CD4-positive, alpha-beta T cell treated with Interleukin-17A for 1 hour (primary cell): ENCODE measurements at regions not wholly inside any gene's neighbourhood (a gene's known extent, or its start where the extent isn't known, plus 50 kb on each side); places are given as distances from the start of the nearest gene placed in this dataset.
"Not testable (repeated sequence)": the region's sequence is repeated elsewhere in the genome, so short reads cannot be mapped to it uniquely, and the experiment has no call there.

Experiments
- DNase-seq: peaks from one replicate; pipeline ENCODE4 v3.0.0-alpha.2; 2020

- DNase-seq, result no peak
Observed at GRCh38 chr11:45378516-45378915, 92.4 kb upstream of the SYT13 start.

- DNase-seq, result peak; percentile 66
Observed at GRCh38 chr11:45374653-45375059, 88.5 kb upstream of the SYT13 start.

GRCh38 chr11:45374130-45374529 is 88.0 kb upstream of the SYT13 start:
- DNase-seq, result no peak

GRCh38 chr11:45373506-45374035 is 87.4 kb upstream of the SYT13 start:
- no peak for DNase-seq

GRCh38 chr11:45372414-45372813 is 86.3 kb upstream of the SYT13 start:
- DNase-seq, result not testable (repeated sequence)

GRCh38 chr11:45371251-45372115 is 85.3 kb upstream of the SYT13 start:
- peak; percentile 70 for DNase-seq

GRCh38 chr11:45369313-45369712 is 83.2 kb upstream of the SYT13 start:
- DNase-seq, result no peak

- no peak for DNase-seq
Observed at GRCh38 chr11:45368697-45369096, 82.6 kb upstream of the SYT13 start.

GRCh38 chr11:45366619-45367190 is 80.6 kb upstream of the SYT13 start:
- DNase-seq, result no peak

- DNase-seq, result no peak
Observed at GRCh38 chr11:45365961-45366618, 79.9 kb upstream of the SYT13 start.

- no peak for DNase-seq
Observed at GRCh38 chr11:45362636-45363035, 76.5 kb upstream of the SYT13 start.

- no peak for DNase-seq
Observed at GRCh38 chr11:45361551-45361950, 75.4 kb upstream of the SYT13 start.

GRCh38 chr11:45355706-45356041 is 69.5 kb upstream of the SYT13 start:
- DNase-seq, result no peak

GRCh38 chr11:45354976-45355705 is 69.0 kb upstream of the SYT13 start:
- peak; percentile 94 for DNase-seq

GRCh38 chr11:45348729-45349128 is 62.6 kb upstream of the SYT13 start:
- DNase-seq, result no peak

GRCh38 chr11:45347348-45348082 is 61.4 kb upstream of the SYT13 start:
- no peak for DNase-seq

- no peak for DNase-seq
Observed at GRCh38 chr11:45345491-45345890, 59.4 kb upstream of the SYT13 start.

GRCh38 chr11:45344028-45344427 is 57.9 kb upstream of the SYT13 start:
- no peak for DNase-seq

- no peak for DNase-seq
Observed at GRCh38 chr11:45343444-45343843, 57.3 kb upstream of the SYT13 start.

GRCh38 chr11:45341372-45341771 is 55.2 kb upstream of the SYT13 start:
- DNase-seq, result no peak

GRCh38 chr11:45339729-45340519 is 53.8 kb upstream of the SYT13 start:
- DNase-seq, result peak; percentile 91
